ENCODE measurements at regions not wholly inside any gene's neighbourhood (a gene's known extent, or its start where the extent isn't known, plus 50 kb on each side); places are given as distances from the start of the nearest gene placed in this dataset.
A peak's percentile ranks its signal among the peaks of the same experiment; 100 is the strongest.

DNA sequence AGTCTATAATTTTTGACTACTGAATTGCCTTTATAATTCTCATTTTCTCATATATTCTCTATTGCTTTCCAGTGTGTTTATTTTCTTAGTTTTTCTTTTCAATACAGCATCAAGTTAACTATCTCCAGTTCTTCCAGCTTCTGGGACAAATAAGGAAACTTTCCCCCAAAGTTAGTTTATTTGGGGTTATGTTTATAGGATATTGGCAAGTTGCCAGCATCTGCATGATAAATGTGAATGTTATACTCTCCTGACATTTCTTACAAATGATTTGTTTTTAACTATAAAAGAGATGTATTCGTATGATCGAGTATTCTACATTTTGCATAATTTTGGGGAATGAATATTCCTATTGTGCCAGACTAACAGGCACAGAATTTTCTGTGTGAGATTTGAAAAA lies 140.6 kb upstream of the KCNJ3 start:
- TF ChIP-seq, protein P1, sequence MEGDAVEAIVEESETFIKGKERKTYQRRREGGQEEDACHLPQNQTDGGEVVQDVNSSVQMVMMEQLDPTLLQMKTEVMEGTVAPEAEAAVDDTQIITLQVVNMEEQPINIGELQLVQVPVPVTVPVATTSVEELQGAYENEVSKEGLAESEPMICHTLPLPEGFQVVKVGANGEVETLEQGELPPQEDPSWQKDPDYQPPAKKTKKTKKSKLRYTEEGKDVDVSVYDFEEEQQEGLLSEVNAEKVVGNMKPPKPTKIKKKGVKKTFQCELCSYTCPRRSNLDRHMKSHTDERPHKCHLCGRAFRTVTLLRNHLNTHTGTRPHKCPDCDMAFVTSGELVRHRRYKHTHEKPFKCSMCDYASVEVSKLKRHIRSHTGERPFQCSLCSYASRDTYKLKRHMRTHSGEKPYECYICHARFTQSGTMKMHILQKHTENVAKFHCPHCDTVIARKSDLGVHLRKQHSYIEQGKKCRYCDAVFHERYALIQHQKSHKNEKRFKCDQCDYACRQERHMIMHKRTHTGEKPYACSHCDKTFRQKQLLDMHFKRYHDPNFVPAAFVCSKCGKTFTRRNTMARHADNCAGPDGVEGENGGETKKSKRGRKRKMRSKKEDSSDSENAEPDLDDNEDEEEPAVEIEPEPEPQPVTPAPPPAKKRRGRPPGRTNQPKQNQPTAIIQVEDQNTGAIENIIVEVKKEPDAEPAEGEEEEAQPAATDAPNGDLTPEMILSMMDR (IDR thresholded peaks at IDR 0.05; ENCODE audit: insufficient read depth, low read length, poor library complexity, severe bottlenecking): no peak
- no peak for TF ChIP-seq EZH2phosphoT487 (conservative IDR thresholded peaks at IDR 0.05; ENCODE audit: low read length)
- Histone ChIP-seq H3K4me2 (ENCODE audit: low read depth, low read length, poor library complexity, severe bottlenecking) (no peak overlapping the region), H3K9me3 (ENCODE audit: insufficient read depth, low read length) (no peaks in the 10 kb centered on the region), H3K9ac (ENCODE audit: low read length) (no peak overlapping the region), H3K27ac (ENCODE audit: low read depth, low read length) (no peak overlapping the region), H3F3A (ENCODE audit: insufficient read depth) (no peaks in the 10 kb centered on the region), H2AFZ (ENCODE audit: low read depth, low read length, severe bottlenecking) (peak overlapping the region; percentile 14), H3K9me2 (replicated peaks; ENCODE audit: insufficient read depth, low read length) (no peaks in the 10 kb centered on the region), H3K4me3 (ENCODE audit: insufficient read depth, low read length, poor library complexity, severe bottlenecking) (no peak overlapping the region), H4K20me1 (ENCODE audit: low read depth, low read length) (no peaks in the 10 kb centered on the region), H3K27me3 (ENCODE audit: low read length) (no peaks in the 10 kb centered on the region), H3K79me2 (ENCODE audit: insufficient read depth, low read length) (no peaks in the 10 kb centered on the region), H3K36me3 (ENCODE audit: low read length) (no peaks in the 10 kb centered on the region)

DNA sequence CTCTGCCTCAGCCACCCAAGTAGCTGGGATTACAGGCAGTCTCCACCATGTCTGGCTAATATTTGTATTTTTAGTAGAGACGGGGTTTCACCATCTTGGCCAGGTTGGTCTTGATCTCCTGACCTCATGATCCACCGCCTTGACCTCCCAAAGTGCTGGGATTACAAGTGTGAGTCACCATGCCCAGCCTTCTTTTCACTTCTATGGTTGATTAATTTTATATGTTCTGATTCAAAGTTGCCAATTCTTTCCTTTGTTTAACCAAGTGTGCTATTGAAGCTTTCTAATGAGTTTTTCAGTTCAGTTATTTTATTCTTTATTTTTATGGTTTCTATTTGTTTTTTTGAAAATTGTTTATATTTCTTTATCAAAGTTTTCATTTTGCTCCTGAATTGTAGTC lies 133.1 kb upstream of the KCNJ3 start:
- Histone ChIP-seq H3K9me2 (replicated peaks; ENCODE audit: insufficient read depth, low read length) (no peaks in the 10 kb centered on the region), H3K9ac (ENCODE audit: low read length) (no peak overlapping the region), H4K20me1 (ENCODE audit: low read depth, low read length) (no peaks in the 10 kb centered on the region), H3K27ac (ENCODE audit: low read depth, low read length) (no peak overlapping the region), H2AFZ (ENCODE audit: low read depth, low read length, severe bottlenecking) (no peak overlapping the region), H3K4me3 (ENCODE audit: insufficient read depth, low read length, poor library complexity, severe bottlenecking) (no peak overlapping the region), H3K27me3 (ENCODE audit: low read length) (no peaks in the 10 kb centered on the region), H3K4me2 (ENCODE audit: low read depth, low read length, poor library complexity, severe bottlenecking) (no peak overlapping the region), H3K36me3 (ENCODE audit: low read length) (no peaks in the 10 kb centered on the region), H3K79me2 (ENCODE audit: insufficient read depth, low read length) (no peaks in the 10 kb centered on the region), H3F3A (ENCODE audit: insufficient read depth) (no peaks in the 10 kb centered on the region), H3K9me3 (ENCODE audit: insufficient read depth, low read length) (no peaks in the 10 kb centered on the region)
- no peak for TF ChIP-seq EZH2phosphoT487 (conservative IDR thresholded peaks at IDR 0.05; ENCODE audit: low read length)
- TF ChIP-seq, protein P1 (IDR thresholded peaks at IDR 0.05; ENCODE audit: insufficient read depth, low read length, poor library complexity, severe bottlenecking): no peak

DNA sequence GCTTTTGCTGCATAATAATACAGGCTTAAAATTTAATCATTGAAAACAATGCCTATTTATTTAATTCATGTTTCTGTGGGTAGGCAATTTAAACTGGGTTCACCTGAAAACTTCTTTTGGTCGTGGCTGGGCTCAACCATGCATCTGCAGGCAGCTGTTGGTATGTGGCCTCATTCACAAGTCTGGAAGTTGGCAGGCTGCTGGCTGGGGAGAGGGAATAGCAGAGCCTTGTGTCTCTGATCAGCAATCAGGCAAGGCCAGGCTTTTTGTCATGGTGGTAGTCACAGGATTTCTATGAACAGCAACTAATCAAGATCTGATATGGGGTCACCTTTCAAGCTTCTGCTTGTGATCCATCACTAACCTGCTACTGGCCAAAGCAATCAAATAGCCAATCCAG lies 130.1 kb upstream of the KCNJ3 start:
- no peak overlapping the region for H3K9ac ChIP-seq (ENCODE audit: low read length)
- no peak overlapping the region for H3K4me2 ChIP-seq (ENCODE audit: low read depth, low read length, poor library complexity, severe bottlenecking)
- no peaks in the 10 kb centered on the region for H3K36me3 ChIP-seq (ENCODE audit: low read length)
- H3K4me3 ChIP-seq (ENCODE audit: insufficient read depth, low read length, poor library complexity, severe bottlenecking): no peak overlapping the region
- H3K9me2 ChIP-seq (replicated peaks; ENCODE audit: insufficient read depth, low read length): no peaks in the 10 kb centered on the region
- H3K9me3 ChIP-seq (ENCODE audit: insufficient read depth, low read length): no peaks in the 10 kb centered on the region
- H4K20me1 ChIP-seq (ENCODE audit: low read depth, low read length): no peaks in the 10 kb centered on the region
- no peak overlapping the region for H2AFZ ChIP-seq (ENCODE audit: low read depth, low read length, severe bottlenecking)
- H3K79me2 ChIP-seq (ENCODE audit: insufficient read depth, low read length): no peaks in the 10 kb centered on the region
- no peak overlapping the region for H3K27ac ChIP-seq (ENCODE audit: low read depth, low read length)
- no peaks in the 10 kb centered on the region for H3K27me3 ChIP-seq (ENCODE audit: low read length)
- H3F3A ChIP-seq (ENCODE audit: insufficient read depth): no peaks in the 10 kb centered on the region
- TF ChIP-seq, protein P1 (IDR thresholded peaks at IDR 0.05; ENCODE audit: insufficient read depth, low read length, poor library complexity, severe bottlenecking): no peak
- TF ChIP-seq EZH2phosphoT487 (conservative IDR thresholded peaks at IDR 0.05; ENCODE audit: low read length): no peak
